Smooth muscle cell (in vitro differentiated cells): ENCODE measurements at regions not wholly inside any gene's neighbourhood (a gene's known extent, or its start where the extent isn't known, plus 50 kb on each side); places are given as distances from the start of the nearest gene placed in this dataset.

Experiments
- DNase-seq: peaks from one replicate; lab custom pipeline; 2025; ENCODE audit not compliant: unreplicated experiment; lab: John Stamatoyannopoulos, UW
- H2AFZ ChIP-seq: fragments of 200-600 bp; sonication (generic); 2 replicates; pipeline ENCODE4 v1.6.0; 2016; ENCODE audit warnings: antibody characterized with exemption, low read depth, mild to moderate bottlenecking
- H3F3A ChIP-seq: fragments of 200-600 bp; sonication (generic); 2 replicates; pipeline ENCODE4 v1.6.0; 2017; ENCODE audit warnings: antibody characterized with exemption, low read depth
- H3K27ac ChIP-seq: fragments of 200-600 bp; sonication (generic); 2 replicates; pipeline ENCODE4 v1.5.1; 2016; ENCODE audit warnings: low read depth, mild to moderate bottlenecking
- H3K27me3 ChIP-seq: fragments of 200-600 bp; sonication (generic); 2 replicates; pipeline ENCODE4 v1.6.1; 2016; ENCODE audit warnings: low read depth, mild to moderate bottlenecking
- H3K36me3 ChIP-seq: fragments of 200-600 bp; sonication (generic); 2 replicates; pipeline ENCODE4 v1.5.1; 2016; ENCODE audit warnings: low read depth
- H3K4me1 ChIP-seq: fragments of 200-600 bp; sonication (generic); 2 replicates; pipeline ENCODE4 v1.5.1; 2016; ENCODE audit warnings: low read depth
- H3K4me2 ChIP-seq: fragments of 200-600 bp; sonication (generic); 2 replicates; pipeline ENCODE4 v1.6.0; 2016; ENCODE audit warnings: mild to moderate bottlenecking
- H3K4me3 ChIP-seq: fragments of 200-600 bp; sonication (generic); 2 replicates; pipeline ENCODE4 v1.5.1; 2016; ENCODE audit warnings: mild to moderate bottlenecking
- H3K79me2 ChIP-seq: fragments of 200-600 bp; sonication (generic); 2 replicates; pipeline ENCODE4 v1.6.0; 2016; ENCODE audit warnings: low read depth, mild to moderate bottlenecking
- H3K9ac ChIP-seq: fragments of 200-600 bp; sonication (generic); 2 replicates; pipeline ENCODE4 v1.6.0; 2016; ENCODE audit warnings: low read depth
- H3K9me3 ChIP-seq: fragments of 200-600 bp; sonication (generic); replicated peaks from 2 replicates; pipeline ENCODE4 v1.5.1; 2016; ENCODE audit warnings: low read depth
- H4K20me1 ChIP-seq: fragments of 200-600 bp; sonication (generic); 2 replicates; pipeline ENCODE4 v1.6.0; 2016; ENCODE audit warnings: low read depth
- CTCF ChIP-seq: fragments of 200-600 bp; sonication (generic); IDR thresholded peaks from 2 replicates; pipeline ENCODE4 v1.5.1; 2017; ENCODE audit warnings: borderline replicate concordance, mild to moderate bottlenecking, antibody characterized with exemption; ENCODE audit not compliant: insufficient read depth, poor library complexity, severe bottlenecking
- WGBS: methylation state at CpG from one replicate; pipeline ENCODE4 v1.1.7; 2016; ENCODE audit warnings: low lambda C conversion rate; 5-methylcytosine and 5-hydroxymethylcytosine counted together

GRCh38 chr7:123319911-123320310 lies 120.1 kb upstream of the SLC13A1 start:
- no peak overlapping the region for H3K4me3 ChIP-seq
- no peak overlapping the region for H2AFZ ChIP-seq
- no peaks in the 10 kb centered on the region for H3K4me1 ChIP-seq
- no peaks in the 10 kb centered on the region for H3K36me3 ChIP-seq
- H3K79me2 ChIP-seq: no peaks in the 10 kb centered on the region
- WGBS: 95% methylated on average over 3 of the region's 3 CpGs
- H3K9ac ChIP-seq: no peak overlapping the region
- no peak for TF ChIP-seq CTCF
- no peaks in the 10 kb centered on the region for H3K27me3 ChIP-seq
- DNase-seq: no peak
- H3F3A ChIP-seq: no peaks in the 10 kb centered on the region
- no peak overlapping the region for H3K4me2 ChIP-seq
- H4K20me1 ChIP-seq: no peaks in the 10 kb centered on the region
- H3K27ac ChIP-seq: no peak overlapping the region
- H3K9me3 ChIP-seq: no peaks in the 10 kb centered on the region

GRCh38 chr7:123314886-123315285 lies 115.1 kb upstream of the SLC13A1 start:
- TF ChIP-seq CTCF: no peak
- no peaks in the 10 kb centered on the region for H4K20me1 ChIP-seq
- no peak overlapping the region for H3K4me2 ChIP-seq
- H3K4me1 ChIP-seq: no peaks in the 10 kb centered on the region
- WGBS: 90% methylated on average over 1 of the region's 1 CpG
- no peak overlapping the region for H3K9ac ChIP-seq
- no peak overlapping the region for H2AFZ ChIP-seq
- no peak overlapping the region for H3K4me3 ChIP-seq
- no peaks in the 10 kb centered on the region for H3K36me3 ChIP-seq
- no peaks in the 10 kb centered on the region for H3F3A ChIP-seq
- no peaks in the 10 kb centered on the region for H3K9me3 ChIP-seq
- no peaks in the 10 kb centered on the region for H3K79me2 ChIP-seq
- no peak overlapping the region for H3K27ac ChIP-seq
- no peaks in the 10 kb centered on the region for H3K27me3 ChIP-seq
- no peak for DNase-seq

- Histone ChIP-seq H2AFZ (no peak overlapping the region), H3K9me3 (no peaks in the 10 kb centered on the region), H3K4me2 (no peak overlapping the region), H3F3A (no peaks in the 10 kb centered on the region), H3K79me2 (no peaks in the 10 kb centered on the region), H3K4me3 (no peak overlapping the region), H3K4me1 (peaks cover 16% of the 10 kb centered on the region), H3K27me3 (no peaks in the 10 kb centered on the region), H3K27ac (no peak overlapping the region), H4K20me1 (no peaks in the 10 kb centered on the region), H3K36me3 (no peaks in the 10 kb centered on the region), H3K9ac (no peak overlapping the region)
- no peak for TF ChIP-seq CTCF
- no peak for DNase-seq
- WGBS: 84% methylated on average over 2 of the region's 2 CpGs
These were observed 108.6 kb upstream of the SLC13A1 start for GRCh38 chr7:123308254-123308951.

GRCh38 chr7:123305840-123306375 lies 106.1 kb upstream of the SLC13A1 start:
- no peaks in the 10 kb centered on the region for H4K20me1 ChIP-seq
- H2AFZ ChIP-seq: no peak overlapping the region
- TF ChIP-seq CTCF: no peak
- H3K4me2 ChIP-seq: no peak overlapping the region
- no peaks in the 10 kb centered on the region for H3K9me3 ChIP-seq
- H3F3A ChIP-seq: no peaks in the 10 kb centered on the region
- DNase-seq: no peak
- H3K79me2 ChIP-seq: no peaks in the 10 kb centered on the region
- peaks cover 16% of the 10 kb centered on the region for H3K4me1 ChIP-seq
- no peak overlapping the region for H3K27ac ChIP-seq
- H3K36me3 ChIP-seq: no peaks in the 10 kb centered on the region
- H3K9ac ChIP-seq: no peak overlapping the region
- WGBS: 87% methylated on average over 2 of the region's 2 CpGs
- no peaks in the 10 kb centered on the region for H3K27me3 ChIP-seq
- H3K4me3 ChIP-seq: no peak overlapping the region
